ENCODE measurements at regions not wholly inside any gene's neighbourhood (a gene's known extent, or its start where the extent isn't known, plus 50 kb on each side); places are given as distances from the start of the nearest gene placed in this dataset.
"Not testable (repeated sequence)": the region's sequence is repeated elsewhere in the genome, so short reads cannot be mapped to it uniquely, and the experiment has no call there.

- no peaks in the 10 kb centered on the region for H3K9me3 ChIP-seq
- H3K36me3 ChIP-seq, result no peaks in the 10 kb centered on the region
- no peaks in the 10 kb centered on the region for H3K27me3 ChIP-seq
- DNase-seq, result no peak
- H3K4me1 ChIP-seq, result no peaks in the 10 kb centered on the region
- no peak overlapping the region for H3K4me3 ChIP-seq
- intact Hi-C loops (cut with DNase I; ENCODE audit: low total_unique reads), result no loop called here
- TF ChIP-seq POLR2A (IDR thresholded peaks at IDR 0.05), result no peak
- TF ChIP-seq, protein P1, sequence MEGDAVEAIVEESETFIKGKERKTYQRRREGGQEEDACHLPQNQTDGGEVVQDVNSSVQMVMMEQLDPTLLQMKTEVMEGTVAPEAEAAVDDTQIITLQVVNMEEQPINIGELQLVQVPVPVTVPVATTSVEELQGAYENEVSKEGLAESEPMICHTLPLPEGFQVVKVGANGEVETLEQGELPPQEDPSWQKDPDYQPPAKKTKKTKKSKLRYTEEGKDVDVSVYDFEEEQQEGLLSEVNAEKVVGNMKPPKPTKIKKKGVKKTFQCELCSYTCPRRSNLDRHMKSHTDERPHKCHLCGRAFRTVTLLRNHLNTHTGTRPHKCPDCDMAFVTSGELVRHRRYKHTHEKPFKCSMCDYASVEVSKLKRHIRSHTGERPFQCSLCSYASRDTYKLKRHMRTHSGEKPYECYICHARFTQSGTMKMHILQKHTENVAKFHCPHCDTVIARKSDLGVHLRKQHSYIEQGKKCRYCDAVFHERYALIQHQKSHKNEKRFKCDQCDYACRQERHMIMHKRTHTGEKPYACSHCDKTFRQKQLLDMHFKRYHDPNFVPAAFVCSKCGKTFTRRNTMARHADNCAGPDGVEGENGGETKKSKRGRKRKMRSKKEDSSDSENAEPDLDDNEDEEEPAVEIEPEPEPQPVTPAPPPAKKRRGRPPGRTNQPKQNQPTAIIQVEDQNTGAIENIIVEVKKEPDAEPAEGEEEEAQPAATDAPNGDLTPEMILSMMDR (IDR thresholded peaks at IDR 0.05), result no peak
- no peak overlapping the region for H3K27ac ChIP-seq
Measured at GRCh38 chr4:56139241-56139827, 190.6 kb downstream of the CEP135 start.

GRCh38 chr4:56134834-56135233 is 186.1 kb downstream of the CEP135 start:
- H3K36me3 ChIP-seq; H3K4me3 ChIP-seq; H3K27ac ChIP-seq; H3K9me3 ChIP-seq; DNase-seq; H3K27me3 ChIP-seq; H3K4me1 ChIP-seq; intact Hi-C loops (cut with DNase I; ENCODE audit: low total_unique reads): not testable (repeated sequence)

GRCh38 chr4:56134266-56134665 is 185.5 kb downstream of the CEP135 start:
- H3K9me3 ChIP-seq, result no peaks in the 10 kb centered on the region
- TF ChIP-seq, protein P1 (IDR thresholded peaks at IDR 0.05), result no peak
- TF ChIP-seq POLR2A (IDR thresholded peaks at IDR 0.05), result no peak
- intact Hi-C loops (cut with DNase I; ENCODE audit: low total_unique reads), result no loop called here
- no peak overlapping the region for H3K27ac ChIP-seq
- no peaks in the 10 kb centered on the region for H3K36me3 ChIP-seq
- H3K4me1 ChIP-seq, result no peaks in the 10 kb centered on the region
- DNase-seq, result no peak
- H3K4me3 ChIP-seq, result no peak overlapping the region
- no peaks in the 10 kb centered on the region for H3K27me3 ChIP-seq

GRCh38 chr4:56132835-56133234 is 184.1 kb downstream of the CEP135 start:
- H3K9me3 ChIP-seq, result no peaks in the 10 kb centered on the region
- DNase-seq, result no peak
- H3K4me3 ChIP-seq, result no peak overlapping the region

GRCh38 chr4:56132188-56132587 is 183.4 kb downstream of the CEP135 start:
- H3K27me3 ChIP-seq; H3K9me3 ChIP-seq; H3K27ac ChIP-seq; H3K4me1 ChIP-seq; H3K36me3 ChIP-seq; intact Hi-C loops (cut with DNase I; ENCODE audit: low total_unique reads); DNase-seq; H3K4me3 ChIP-seq: not testable (repeated sequence)

More at GRCh38 chr4:56132835-56133234, 184.1 kb downstream of the CEP135 start:
- intact Hi-C loops (cut with DNase I; ENCODE audit: low total_unique reads), result no loop called here
- Histone ChIP-seq H3K27ac (no peak overlapping the region), H3K36me3 (no peaks in the 10 kb centered on the region), H3K4me1 (no peaks in the 10 kb centered on the region), H3K27me3 (no peaks in the 10 kb centered on the region)
- TF ChIP-seq, protein P1 (IDR thresholded peaks at IDR 0.05), result no peak
- no peak for TF ChIP-seq POLR2A (IDR thresholded peaks at IDR 0.05)

DNA sequence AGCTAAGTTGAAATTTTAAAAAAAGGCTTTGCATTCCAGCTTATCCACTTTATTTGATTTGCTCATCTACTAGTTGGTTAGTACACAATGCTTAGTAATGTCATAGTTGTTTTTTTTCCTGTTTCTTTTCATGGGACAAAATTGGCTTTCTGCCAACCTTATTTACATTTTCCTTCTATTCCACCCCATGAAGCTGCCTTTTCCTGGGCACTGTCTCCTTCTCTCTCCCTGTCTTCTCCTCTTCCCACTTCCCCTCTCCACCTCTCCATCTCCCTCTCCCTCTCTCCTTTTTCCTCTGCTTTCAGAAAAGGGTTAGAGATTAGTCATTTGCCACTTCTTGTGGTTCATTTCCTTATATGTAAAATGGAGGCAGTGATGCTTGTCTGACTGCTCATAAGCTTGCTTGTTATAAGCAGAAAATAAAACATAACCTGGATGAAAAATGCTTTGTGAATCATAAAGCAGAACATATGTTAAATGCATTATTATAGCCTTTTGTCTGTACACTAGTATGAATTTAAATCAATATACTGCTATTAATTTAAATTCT is 181.9 kb downstream of the CEP135 start:
- TF ChIP-seq POLR2A (IDR thresholded peaks at IDR 0.05), result no peak
- TF ChIP-seq, protein P1 (IDR thresholded peaks at IDR 0.05), result no peak
- Histone ChIP-seq H3K4me3 (no peak overlapping the region), H3K27ac (no peak overlapping the region), H3K36me3 (no peaks in the 10 kb centered on the region), H3K4me1 (no peaks in the 10 kb centered on the region), H3K9me3 (no peaks in the 10 kb centered on the region), H3K27me3 (no peaks in the 10 kb centered on the region)
- no peak for DNase-seq
- intact Hi-C loops (cut with DNase I; ENCODE audit: low total_unique reads), result no loop called here

Measured in uterus (tissue), 3 donors.